Liver (tissue), 8 donors: ENCODE measurements at regions not wholly inside any gene's neighbourhood (a gene's known extent, or its start where the extent isn't known, plus 50 kb on each side); places are given as distances from the start of the nearest gene placed in this dataset.

ENCODE experiments used
- DNase-seq: peaks from one replicate; pipeline ENCODE4 v3.0.0-alpha.2; 2017; ENCODE audit warnings: low spot score
- H3K27ac ChIP-seq, 2 donors: one replicate each; pipeline ENCODE4 v1.7.0; 2013; ENCODE audit warnings: inconsistent platforms in 2 of 2, low read length in 2 of 2, control low read depth in 1 of 2, low read depth in 1 of 2, mild to moderate bottlenecking in 1 of 2
- H3K27me3 ChIP-seq, 4 donors: one replicate each; pipeline versions ENCODE4 v1.6.1 to v1.7.0; 2013; ENCODE audit warnings: low read length in 3 of 4, inconsistent platforms in 1 of 4, mild to moderate bottlenecking in 1 of 4, moderate library complexity in 1 of 4; ENCODE audit not compliant: control insufficient read depth in 4 of 4, insufficient read depth in 4 of 4
- H3K36me3 ChIP-seq, 4 donors: one replicate each; pipeline versions ENCODE4 v1.6.1 to v1.7.0; 2013; ENCODE audit warnings: low read length in 3 of 4, mild to moderate bottlenecking in 3 of 4, low read depth in 1 of 4, moderate library complexity in 1 of 4; ENCODE audit not compliant: control insufficient read depth in 4 of 4, insufficient read depth in 3 of 4
- H3K4me1 ChIP-seq, 4 donors: one replicate each; pipeline versions ENCODE4 v1.6.1 to v1.7.0; 2013; ENCODE audit warnings: low read length in 3 of 4, mild to moderate bottlenecking in 3 of 4, moderate library complexity in 1 of 4; ENCODE audit not compliant: control insufficient read depth in 4 of 4, insufficient read depth in 4 of 4
- H3K4me3 ChIP-seq, 3 donors: one replicate each; pipeline versions ENCODE4 v1.6.1 to v1.7.0; 2013; ENCODE audit warnings: low read length in 3 of 3, control low read depth in 1 of 3, low read depth in 1 of 3, mild to moderate bottlenecking in 1 of 3
- H3K9ac ChIP-seq, 2 donors: one replicate each; pipeline ENCODE4 v1.7.0; 2013; ENCODE audit warnings: low read length in 2 of 2, mild to moderate bottlenecking in 2 of 2, moderate library complexity in 2 of 2, control low read depth in 1 of 2, low read depth in 1 of 2
- H3K9me3 ChIP-seq, 4 donors: one replicate each; pipeline versions ENCODE4 v1.6.1 to v1.7.0; 2013; ENCODE audit warnings: low read length in 3 of 4; ENCODE audit not compliant: control insufficient read depth in 4 of 4
- CTCF ChIP-seq: fragments of 150-350 bp; IDR thresholded peaks from 2 replicates; pipeline ENCODE4 v1.5.1; 2017; ENCODE audit warnings: improper control_type of control experiment, low read depth, low read length; ENCODE audit not compliant: missing input control
- EGR1 ChIP-seq, 2 donors: IDR thresholded peaks; 2 replicates each; pipeline ENCODE4 v1.6.1; 2016 to 2018; ENCODE audit warnings: antibody characterized with exemption in 2 of 2, low read depth in 2 of 2
- FOXA1 ChIP-seq: IDR thresholded peaks from 2 replicates; pipeline ENCODE4 v1.6.1; 2016; ENCODE audit warnings: antibody characterized with exemption
- FOXA2 ChIP-seq: IDR thresholded peaks from 2 replicates; pipeline ENCODE4 v1.6.1; 2016; ENCODE audit warnings: antibody characterized with exemption
- GABPA ChIP-seq, 2 donors: IDR thresholded peaks in 1 of 2; conservative IDR thresholded peaks in 1 of 2; 2 replicates each; pipeline ENCODE4 v1.6.1; 2016; ENCODE audit warnings: antibody characterized with exemption in 2 of 2, mild to moderate bottlenecking in 1 of 2, moderate library complexity in 1 of 2
- HNF4A ChIP-seq, 2 donors: conservative IDR thresholded peaks; 2 replicates each; pipeline ENCODE4 v1.6.1; 2016; ENCODE audit warnings: antibody characterized with exemption in 2 of 2, mild to moderate bottlenecking in 2 of 2
- MAX ChIP-seq: IDR thresholded peaks from 2 replicates; pipeline ENCODE4 v1.6.1; 2016; ENCODE audit warnings: antibody characterized with exemption
- NR2F2 ChIP-seq: IDR thresholded peaks from 2 replicates; pipeline ENCODE4 v1.6.1; 2016; ENCODE audit warnings: antibody characterized with exemption
- RAD21 ChIP-seq, 2 donors: IDR thresholded peaks; 2 replicates each; pipeline ENCODE4 v1.6.1; 2016; ENCODE audit warnings: antibody characterized with exemption in 2 of 2, mild to moderate bottlenecking in 2 of 2
- REST ChIP-seq: IDR thresholded peaks from 2 replicates; pipeline ENCODE4 v1.6.1; 2016; ENCODE audit warnings: antibody characterized with exemption, mild to moderate bottlenecking
- RXRA ChIP-seq, 2 donors: IDR thresholded peaks; 2 replicates each; pipeline ENCODE4 v1.6.1; 2017 to 2018; ENCODE audit warnings: antibody characterized with exemption in 2 of 2, mild to moderate bottlenecking in 1 of 2
- SP1 ChIP-seq: IDR thresholded peaks from 2 replicates; pipeline ENCODE4 v1.6.1; 2018; ENCODE audit warnings: antibody characterized with exemption, mild to moderate bottlenecking
- TAF1 ChIP-seq: conservative IDR thresholded peaks from 2 replicates; pipeline ENCODE4 v1.6.1; 2016; ENCODE audit warnings: antibody characterized with exemption, mild to moderate bottlenecking
- YY1 ChIP-seq: IDR thresholded peaks from 2 replicates; pipeline ENCODE4 v1.6.1; 2016; ENCODE audit warnings: antibody characterized with exemption, mild to moderate bottlenecking
- ZBTB33 ChIP-seq: IDR thresholded peaks from 2 replicates; pipeline ENCODE4 v1.6.1; 2016; ENCODE audit warnings: antibody characterized with exemption
- WGBS: extraction: QIAGEN DNeasy Blood & Tissue Kit; methylation state at CpG from one replicate; pipeline ENCODE4 v1.1.7; 2013; 5-methylcytosine and 5-hydroxymethylcytosine counted together
- donor health status: healthy.
- donor health status: healthy.
- donor health status: healthy.
- donor health status: healthy.
- donor health status: healthy.

GRCh38 chr4:18134111-18134510, 112.6 kb upstream of the LCORL start:
- H3K9me3 ChIP-seq, result no peaks in the 10 kb centered on the region

GRCh38 chr4:18130256-18130655, 108.7 kb upstream of the LCORL start:
- Histone ChIP-seq H3K36me3 (no peaks in the 10 kb centered on the region), H3K9ac (no peak overlapping the region), H3K4me3 (no peak overlapping the region), H3K4me1 (no peaks in the 10 kb centered on the region), H3K27ac (no peak overlapping the region), H3K27me3 (peaks cover 0 to 4% (median 0%) of the 10 kb centered on the region in 4 donors), H3K9me3 (no peaks in the 10 kb centered on the region)
- TF ChIP-seq CTCF (no peak), MAX (no peak), TAF1 (no peak), GABPA (IDR thresholded peaks at IDR 0.05 in 1 of 2, conservative IDR thresholded peaks at IDR 0.05 in 1 of 2) (no peak), HNF4A (conservative IDR thresholded peaks at IDR 0.05) (no peak)
- DNase-seq, result no peak
- 93% methylated on average over 3 of the region's 3 CpGs for WGBS

More at GRCh38 chr4:18134111-18134510, 112.6 kb upstream of the LCORL start:
- no peak overlapping the region for H3K9ac ChIP-seq
- no peak for TF ChIP-seq EGR1 (IDR thresholded peaks at IDR 0.05; ENCODE audit: low read depth in 2 of 2)
- no peak for TF ChIP-seq CTCF
- no peak for TF ChIP-seq RXRA (IDR thresholded peaks at IDR 0.05)
- no peaks in the 10 kb centered on the region for H3K27me3 ChIP-seq
- no peak for DNase-seq
- no peak overlapping the region for H3K27ac ChIP-seq
- no peaks in the 10 kb centered on the region for H3K4me1 ChIP-seq
- H3K4me3 ChIP-seq, result no peak overlapping the region
- H3K36me3 ChIP-seq, result no peaks in the 10 kb centered on the region

- no peak for TF ChIP-seq CTCF
- no peak for TF ChIP-seq RXRA (IDR thresholded peaks at IDR 0.05)
- no peak for TF ChIP-seq GABPA (IDR thresholded peaks at IDR 0.05 in 1 of 2, conservative IDR thresholded peaks at IDR 0.05 in 1 of 2)
- TF ChIP-seq TAF1, result no peak
- no peak for TF ChIP-seq YY1
- TF ChIP-seq HNF4A (conservative IDR thresholded peaks at IDR 0.05), result no peak
- TF ChIP-seq SP1, result no peak
- TF ChIP-seq FOXA1, result no peak
- no peak for TF ChIP-seq ZBTB33
- no peak for TF ChIP-seq EGR1 (IDR thresholded peaks at IDR 0.05; ENCODE audit: low read depth in 2 of 2)
- TF ChIP-seq RAD21 (IDR thresholded peaks at IDR 0.05), result no peak
- TF ChIP-seq REST, result no peak
- no peak for TF ChIP-seq FOXA2
- TF ChIP-seq NR2F2, result no peak
- Histone ChIP-seq H3K27me3 (peaks cover 0 to 4% (median 0%) of the 10 kb centered on the region in 4 donors), H3K4me1 (no peaks in the 10 kb centered on the region), H3K4me3 (no peak overlapping the region), H3K9ac (no peak overlapping the region), H3K9me3 (no peaks in the 10 kb centered on the region), H3K36me3 (no peaks in the 10 kb centered on the region), H3K27ac (no peak overlapping the region)
- DNase-seq, result no peak
These were observed 106.7 kb upstream of the LCORL start for GRCh38 chr4:18128241-18128640.
